NCI-H82 treated with DMSO at 0.1 percent for 48 hours (cell line): ENCODE measurements at regions not wholly inside any gene's neighbourhood (a gene's known extent, or its start where the extent isn't known, plus 50 kb on each side); places are given as distances from the start of the nearest gene placed in this dataset.

Experiments
- DNase-seq: peaks from one replicate; lab custom pipeline; 2025; ENCODE audit not compliant: unreplicated experiment; lab: John Stamatoyannopoulos, UW

- no peak for DNase-seq
Observed at GRCh38 chr11:79578116-79578515, 137.3 kb upstream of the TENM4 start.

- no peak for DNase-seq
Observed at GRCh38 chr11:79575701-79576100, 134.9 kb upstream of the TENM4 start.

- DNase-seq = no peak
Observed at GRCh38 chr11:79570104-79570503, 129.3 kb upstream of the TENM4 start.

- DNase-seq = no peak
Observed at GRCh38 chr11:79564288-79564925, 123.6 kb upstream of the TENM4 start.

- no peak for DNase-seq
Observed at GRCh38 chr11:79561496-79561895, 120.7 kb upstream of the TENM4 start.

- no peak for DNase-seq
Observed at GRCh38 chr11:79550809-79551208, 110.0 kb upstream of the TENM4 start.

- no peak for DNase-seq
Observed at GRCh38 chr11:79547256-79547655, 106.4 kb upstream of the TENM4 start.

- no peak for DNase-seq
Observed at GRCh38 chr11:79546351-79546750, 105.5 kb upstream of the TENM4 start.

GRCh38 chr11:79544361-79544760 is 103.5 kb upstream of the TENM4 start:
- no peak for DNase-seq

GRCh38 chr11:79543101-79543500 is 102.3 kb upstream of the TENM4 start:
- DNase-seq = no peak

- DNase-seq = no peak
Observed at GRCh38 chr11:79541466-79541865, 100.6 kb upstream of the TENM4 start.

- DNase-seq = no peak
Observed at GRCh38 chr11:79538775-79539174, 97.9 kb upstream of the TENM4 start.

- DNase-seq = no peak
Observed at GRCh38 chr11:79536155-79536917, 95.5 kb upstream of the TENM4 start.

- no peak for DNase-seq
Observed at GRCh38 chr11:79535606-79536005, 94.8 kb upstream of the TENM4 start.

GRCh38 chr11:79525257-79525656 is 84.4 kb upstream of the TENM4 start:
- DNase-seq = no peak

GRCh38 chr11:79522626-79523025 is 81.8 kb upstream of the TENM4 start:
- DNase-seq = no peak

GRCh38 chr11:79520086-79520485 is 79.3 kb upstream of the TENM4 start:
- DNase-seq = no peak

GRCh38 chr11:79515781-79516180 is 75.0 kb upstream of the TENM4 start:
- DNase-seq = no peak

- DNase-seq = no peak
Observed at GRCh38 chr11:79514695-79515094, 73.9 kb upstream of the TENM4 start.

- no peak for DNase-seq
Observed at GRCh38 chr11:79514290-79514689, 73.5 kb upstream of the TENM4 start.

- no peak for DNase-seq
Observed at GRCh38 chr11:79512706-79513469, 72.1 kb upstream of the TENM4 start.

GRCh38 chr11:79510960-79511359 is 70.1 kb upstream of the TENM4 start:
- no peak for DNase-seq
